ENCODE measurements at regions not wholly inside any gene's neighbourhood (a gene's known extent, or its start where the extent isn't known, plus 50 kb on each side); places are given as distances from the start of the nearest gene placed in this dataset.
"Not testable (repeated sequence)": the region's sequence is repeated elsewhere in the genome, so short reads cannot be mapped to it uniquely, and the experiment has no call there.

GRCh38 chr6:99143108-99143861 is 195.5 kb upstream of the FBXL4 start:
- H3K9me3 ChIP-seq (ENCODE audit: control insufficient read depth in 1 of 2, insufficient read depth in 1 of 2, low read depth in 1 of 2, low read length in 2 of 2), result no peaks in the 10 kb centered on the region; a peak in 1 of 4 replicates
- no peak overlapping the region for H3K27ac ChIP-seq (ENCODE audit: low read depth, low read length)
- H3K4me1 ChIP-seq (ENCODE audit: control insufficient read depth in 1 of 2, insufficient read depth in 2 of 2, low read length in 2 of 2), result no peaks in the 10 kb centered on the region
- H3K9me2 ChIP-seq (ENCODE audit: insufficient read depth), result no peaks in the 10 kb centered on the region
- H3K4me2 ChIP-seq (ENCODE audit: low read length), result no peak overlapping the region
- H3K4me3 ChIP-seq (replicated peaks in 1 of 2; ENCODE audit: low read depth in 1 of 2, low read length in 2 of 2), result no peak overlapping the region
- CTCF ChIA-PET, result no interaction called here
- no peaks in the 10 kb centered on the region for H3K79me2 ChIP-seq (ENCODE audit: insufficient read depth, low read length)
- H2AFZ ChIP-seq (ENCODE audit: low read depth, low read length, poor library complexity, severe bottlenecking), result no peak overlapping the region
- TF ChIP-seq ZNF274 (IDR thresholded peaks at IDR 0.05; ENCODE audit: low read depth, low read length) (no peak), RAD21 (IDR thresholded peaks at IDR 0.05; ENCODE audit: low read depth) (no peak), ZFX (IDR thresholded peaks at IDR 0.05) (no peak), SP1 (IDR thresholded peaks at IDR 0.05; ENCODE audit: low read depth) (no peak), POLR2AphosphoS5 (IDR thresholded peaks at IDR 0.05; ENCODE audit: low read depth, low read length) (no peak), CEBPB (IDR thresholded peaks at IDR 0.05; ENCODE audit: low read depth) (no peak), YY1 (IDR thresholded peaks at IDR 0.05; ENCODE audit: extremely low read depth, insufficient replicate concordance, low read depth, low read length) (no peak), JUND (IDR thresholded peaks at IDR 0.05) (no peak), EZH2phosphoT487 (IDR thresholded peaks at IDR 0.05; ENCODE audit: borderline replicate concordance) (no peak), EGR1 (IDR thresholded peaks at IDR 0.05; ENCODE audit: low read depth) (no peak), SRF (IDR thresholded peaks at IDR 0.05; ENCODE audit: low read depth) (no peak), EZH2 (IDR thresholded peaks at IDR 0.05) (no peak), SIN3A (IDR thresholded peaks at IDR 0.05; ENCODE audit: low read depth) (no peak), POLR2A (IDR thresholded peaks at IDR 0.05; ENCODE audit: borderline replicate concordance, extremely low read depth, insufficient read depth, insufficient read length) (no peak), ELF1 (IDR thresholded peaks at IDR 0.05; ENCODE audit: borderline replicate concordance, low read depth) (no peak), ZBTB33 (IDR thresholded peaks at IDR 0.05; ENCODE audit: extremely low read depth, insufficient replicate concordance, low read length) (no peak), FOSL1 (IDR thresholded peaks at IDR 0.05; ENCODE audit: low read depth) (no peak)
- TF ChIP-seq, protein P1, sequence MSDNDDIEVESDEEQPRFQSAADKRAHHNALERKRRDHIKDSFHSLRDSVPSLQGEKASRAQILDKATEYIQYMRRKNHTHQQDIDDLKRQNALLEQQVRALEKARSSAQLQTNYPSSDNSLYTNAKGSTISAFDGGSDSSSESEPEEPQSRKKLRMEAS (IDR thresholded peaks at IDR 0.05), result no peak
- DNase-seq (ENCODE audit: low read depth, low spot score) (no peak), ATAC-seq (no peak)
- RAD21 ChIA-PET (ENCODE audit: low non-redundant PET in 1 of 2, low total read pairs in 2 of 2, uncharacterized antibody in 2 of 2, unreplicated experiment in 2 of 2), result no interaction called here
- POLR2A ChIA-PET, result no interaction called here
- no TSS peak for BruUV-seq (replicated peaks)
- intact Hi-C loops (cut with micrococcal nuclease), result no loop called here
- no peak overlapping the region for H3K9ac ChIP-seq (ENCODE audit: low read length)
- no peaks in the 10 kb centered on the region for H4K20me1 ChIP-seq (ENCODE audit: insufficient read depth)
- no peaks in the 10 kb centered on the region for H3K36me3 ChIP-seq (ENCODE audit: control insufficient read depth in 1 of 2, insufficient read depth in 2 of 2, low read length in 2 of 2)
- H3K27me3 ChIP-seq (ENCODE audit: insufficient read depth, low read length), result no peaks in the 10 kb centered on the region

- H3K27ac ChIP-seq (ENCODE audit: low read depth, low read length); DNase-seq (ENCODE audit: low read depth, low spot score); H3K27me3 ChIP-seq (ENCODE audit: insufficient read depth, low read length); H3K9me2 ChIP-seq (ENCODE audit: insufficient read depth); ATAC-seq; CTCF ChIA-PET; H3K9me3 ChIP-seq (ENCODE audit: control insufficient read depth in 1 of 2, insufficient read depth in 1 of 2, low read depth in 1 of 2, low read length in 2 of 2); H3K9ac ChIP-seq (ENCODE audit: low read length); RAD21 ChIA-PET (ENCODE audit: low non-redundant PET in 1 of 2, low total read pairs in 2 of 2, uncharacterized antibody in 2 of 2, unreplicated experiment in 2 of 2); H3K4me1 ChIP-seq (ENCODE audit: control insufficient read depth in 1 of 2, insufficient read depth in 2 of 2, low read length in 2 of 2); H3K4me2 ChIP-seq (ENCODE audit: low read length); H2AFZ ChIP-seq (ENCODE audit: low read depth, low read length, poor library complexity, severe bottlenecking); intact Hi-C loops (cut with micrococcal nuclease); BruUV-seq (replicated peaks); H3K4me3 ChIP-seq (replicated peaks in 1 of 2; ENCODE audit: low read depth in 1 of 2, low read length in 2 of 2); POLR2A ChIA-PET; H3K79me2 ChIP-seq (ENCODE audit: insufficient read depth, low read length); H3K36me3 ChIP-seq (ENCODE audit: control insufficient read depth in 1 of 2, insufficient read depth in 2 of 2, low read length in 2 of 2); H4K20me1 ChIP-seq (ENCODE audit: insufficient read depth): not testable (repeated sequence)
Measured at GRCh38 chr6:99141906-99142305, 194.2 kb upstream of the FBXL4 start.

All from HCT116 (cell line).